Stimulated activated CD4-positive, alpha-beta T cell treated with anti-CD3 and anti-CD28 coated beads, Interleukin-15, amount 100 ng/mL, for 1 hour (primary cell): ENCODE measurements at regions not wholly inside any gene's neighbourhood (a gene's known extent, or its start where the extent isn't known, plus 50 kb on each side); places are given as distances from the start of the nearest gene placed in this dataset.

Source experiments
- DNase-seq, 2 donors: peaks; one replicate each; pipeline ENCODE4 v3.0.0-alpha.2; 2020; ENCODE audit warnings: low read depth in 1 of 2, low spot score in 1 of 2

- no peak for DNase-seq
Observed at GRCh38 chr13:33616130-33616529, 201.8 kb upstream of the RFC3 start.

GRCh38 chr13:33617055-33617454 lies 200.9 kb upstream of the RFC3 start:
- DNase-seq, result no peak

- no peak for DNase-seq
Observed at GRCh38 chr13:33624253-33624652, 193.7 kb upstream of the RFC3 start.

- no peak for DNase-seq
Observed at GRCh38 chr13:33624740-33625139, 193.2 kb upstream of the RFC3 start.

GRCh38 chr13:33626407-33626806 lies 191.5 kb upstream of the RFC3 start:
- no peak for DNase-seq

GRCh38 chr13:33628662-33629061 lies 189.3 kb upstream of the RFC3 start:
- no peak for DNase-seq

- DNase-seq, result no peak
Observed at GRCh38 chr13:33629605-33630360, 188.2 kb upstream of the RFC3 start.

- DNase-seq, result no peak
Observed at GRCh38 chr13:33633701-33634545, 184.0 kb upstream of the RFC3 start.

- DNase-seq, result no peak
Observed at GRCh38 chr13:33634546-33634982, 183.4 kb upstream of the RFC3 start.

- no peak for DNase-seq
Observed at GRCh38 chr13:33636243-33636642, 181.7 kb upstream of the RFC3 start.

GRCh38 chr13:33636955-33637670 lies 180.8 kb upstream of the RFC3 start:
- no peak for DNase-seq

- no peak for DNase-seq
Observed at GRCh38 chr13:33637978-33638743, 179.8 kb upstream of the RFC3 start.

- DNase-seq, result no peak
Observed at GRCh38 chr13:33639158-33639557, 178.8 kb upstream of the RFC3 start.

GRCh38 chr13:33639626-33640080 lies 178.3 kb upstream of the RFC3 start:
- peak in 1 of 2 donors; percentile 10 for DNase-seq

- DNase-seq, result no peak
Observed at GRCh38 chr13:33640832-33641231, 177.1 kb upstream of the RFC3 start.

GRCh38 chr13:33642374-33643065 lies 175.4 kb upstream of the RFC3 start:
- no peak for DNase-seq

GRCh38 chr13:33644581-33645543 lies 173.1 kb upstream of the RFC3 start:
- DNase-seq, result no peak

GRCh38 chr13:33645591-33646554 lies 172.1 kb upstream of the RFC3 start:
- DNase-seq, result no peak
